ENCODE measurements at regions not wholly inside any gene's neighbourhood (a gene's known extent, or its start where the extent isn't known, plus 50 kb on each side); places are given as distances from the start of the nearest gene placed in this dataset.

GRCh38 chr2:128563348-128563687, 244.7 kb upstream of the HS6ST1 start:
- FAIRE-seq = no peak
- ChIA-PET CTCF (ENCODE audit: low intra/inter-chr PET ratio) (no interaction called here), POLR2A (no interaction called here)
- no TSS peak for BruUV-seq (replicated peaks)
- Histone ChIP-seq H4K20me1 (replicated peaks; ENCODE audit: control insufficient read depth, insufficient read depth, low read length) (no peaks in the 10 kb centered on the region), H3K4me2 (ENCODE audit: insufficient read depth, low read length) (no peak overlapping the region), H2AFZ (ENCODE audit: low read depth, low read length) (no peak overlapping the region), H3K4me3 (no peak overlapping the region), H3K9me3 (replicated peaks; ENCODE audit: control insufficient read depth, insufficient read depth, low read depth, low read length) (no peaks in the 10 kb centered on the region), H3K36me3 (ENCODE audit: control insufficient read depth, insufficient read depth, low read length) (no peaks in the 10 kb centered on the region), H3K9me1 (ENCODE audit: control insufficient read depth, insufficient read depth, low read length) (no peaks in the 10 kb centered on the region), H3K4me1 (replicated peaks in 1 of 2; ENCODE audit: control insufficient read depth in 2 of 2, insufficient read depth in 2 of 2, low read length in 2 of 2) (no peaks in the 10 kb centered on the region; a peak in 1 of 5 replicates), H3K27me3 (ENCODE audit: control insufficient read depth in 2 of 2, insufficient read depth in 2 of 2, low read length in 2 of 2) (peaks cover 0 to 35% of the 10 kb centered on the region in 2 experiments; a peak in 3 of 5 replicates), H3K9ac (ENCODE audit: insufficient read depth in 1 of 2, low read depth in 2 of 2, low read length in 2 of 2) (no peak overlapping the region), H3K79me2 (ENCODE audit: control insufficient read depth, insufficient read depth, low read length) (no peaks in the 10 kb centered on the region), H3K27ac (ENCODE audit: extremely low read depth, low read depth, low read length) (no peak overlapping the region)
- 0% methylated on average over 2 of the region's 4 CpGs for WGBS (ENCODE audit: insufficient coverage, low coverage, missing lambda C conversion rate)
- DNase-seq (ENCODE audit: extremely low read depth in 1 of 4, low spot score in 3 of 4) = no peak
- in situ Hi-C loops (cut with MboI) (no loop called here), intact Hi-C loops (cut with micrococcal nuclease) (no loop called here)
- no peak for ATAC-seq
- no peak for TF ChIP-seq ZNF639 (CRISPR knock-in tag; conservative IDR thresholded peaks at IDR 0.05 in 1 of 2, IDR thresholded peaks at IDR 0.05 in 1 of 2)
- no peak for TF ChIP-seq DNMT1 (IDR thresholded peaks at IDR 0.05)
- TF ChIP-seq, protein P1, sequence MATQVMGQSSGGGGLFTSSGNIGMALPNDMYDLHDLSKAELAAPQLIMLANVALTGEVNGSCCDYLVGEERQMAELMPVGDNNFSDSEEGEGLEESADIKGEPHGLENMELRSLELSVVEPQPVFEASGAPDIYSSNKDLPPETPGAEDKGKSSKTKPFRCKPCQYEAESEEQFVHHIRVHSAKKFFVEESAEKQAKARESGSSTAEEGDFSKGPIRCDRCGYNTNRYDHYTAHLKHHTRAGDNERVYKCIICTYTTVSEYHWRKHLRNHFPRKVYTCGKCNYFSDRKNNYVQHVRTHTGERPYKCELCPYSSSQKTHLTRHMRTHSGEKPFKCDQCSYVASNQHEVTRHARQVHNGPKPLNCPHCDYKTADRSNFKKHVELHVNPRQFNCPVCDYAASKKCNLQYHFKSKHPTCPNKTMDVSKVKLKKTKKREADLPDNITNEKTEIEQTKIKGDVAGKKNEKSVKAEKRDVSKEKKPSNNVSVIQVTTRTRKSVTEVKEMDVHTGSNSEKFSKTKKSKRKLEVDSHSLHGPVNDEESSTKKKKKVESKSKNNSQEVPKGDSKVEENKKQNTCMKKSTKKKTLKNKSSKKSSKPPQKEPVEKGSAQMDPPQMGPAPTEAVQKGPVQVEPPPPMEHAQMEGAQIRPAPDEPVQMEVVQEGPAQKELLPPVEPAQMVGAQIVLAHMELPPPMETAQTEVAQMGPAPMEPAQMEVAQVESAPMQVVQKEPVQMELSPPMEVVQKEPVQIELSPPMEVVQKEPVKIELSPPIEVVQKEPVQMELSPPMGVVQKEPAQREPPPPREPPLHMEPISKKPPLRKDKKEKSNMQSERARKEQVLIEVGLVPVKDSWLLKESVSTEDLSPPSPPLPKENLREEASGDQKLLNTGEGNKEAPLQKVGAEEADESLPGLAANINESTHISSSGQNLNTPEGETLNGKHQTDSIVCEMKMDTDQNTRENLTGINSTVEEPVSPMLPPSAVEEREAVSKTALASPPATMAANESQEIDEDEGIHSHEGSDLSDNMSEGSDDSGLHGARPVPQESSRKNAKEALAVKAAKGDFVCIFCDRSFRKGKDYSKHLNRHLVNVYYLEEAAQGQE (IDR thresholded peaks at IDR 0.05; ENCODE audit: borderline replicate concordance) = no peak
- TF ChIP-seq, protein P1 (CRISPR knock-in tag; IDR thresholded peaks at IDR 0.05; ENCODE audit: low read depth) = no peak
- TF ChIP-seq, protein P2, sequence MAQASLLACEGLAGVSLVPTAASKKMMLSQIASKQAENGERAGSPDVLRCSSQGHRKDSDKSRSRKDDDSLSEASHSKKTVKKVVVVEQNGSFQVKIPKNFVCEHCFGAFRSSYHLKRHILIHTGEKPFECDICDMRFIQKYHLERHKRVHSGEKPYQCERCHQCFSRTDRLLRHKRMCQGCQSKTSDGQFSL (CRISPR knock-in tag; IDR thresholded peaks at IDR 0.05) = no peak
- TF ChIP-seq, protein P2 (tag; IDR thresholded peaks at IDR 0.05) = no peak
- TF ChIP-seq, protein P3, sequence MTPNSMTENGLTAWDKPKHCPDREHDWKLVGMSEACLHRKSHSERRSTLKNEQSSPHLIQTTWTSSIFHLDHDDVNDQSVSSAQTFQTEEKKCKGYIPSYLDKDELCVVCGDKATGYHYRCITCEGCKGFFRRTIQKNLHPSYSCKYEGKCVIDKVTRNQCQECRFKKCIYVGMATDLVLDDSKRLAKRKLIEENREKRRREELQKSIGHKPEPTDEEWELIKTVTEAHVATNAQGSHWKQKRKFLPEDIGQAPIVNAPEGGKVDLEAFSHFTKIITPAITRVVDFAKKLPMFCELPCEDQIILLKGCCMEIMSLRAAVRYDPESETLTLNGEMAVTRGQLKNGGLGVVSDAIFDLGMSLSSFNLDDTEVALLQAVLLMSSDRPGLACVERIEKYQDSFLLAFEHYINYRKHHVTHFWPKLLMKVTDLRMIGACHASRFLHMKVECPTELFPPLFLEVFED (CRISPR knock-in tag; conservative IDR thresholded peaks at IDR 0.05) = no peak
- TF ChIP-seq CXXC5 (CRISPR knock-in tag; IDR thresholded peaks at IDR 0.05) = no peak
- no peak for TF ChIP-seq CREM (IDR thresholded peaks at IDR 0.05; ENCODE audit: low read depth)
- no peak for TF ChIP-seq ATF4 (CRISPR knock-in tag; IDR thresholded peaks at IDR 0.05)
